ENCODE measurements at regions not wholly inside any gene's neighbourhood (a gene's known extent, or its start where the extent isn't known, plus 50 kb on each side); places are given as distances from the start of the nearest gene placed in this dataset.

DNA sequence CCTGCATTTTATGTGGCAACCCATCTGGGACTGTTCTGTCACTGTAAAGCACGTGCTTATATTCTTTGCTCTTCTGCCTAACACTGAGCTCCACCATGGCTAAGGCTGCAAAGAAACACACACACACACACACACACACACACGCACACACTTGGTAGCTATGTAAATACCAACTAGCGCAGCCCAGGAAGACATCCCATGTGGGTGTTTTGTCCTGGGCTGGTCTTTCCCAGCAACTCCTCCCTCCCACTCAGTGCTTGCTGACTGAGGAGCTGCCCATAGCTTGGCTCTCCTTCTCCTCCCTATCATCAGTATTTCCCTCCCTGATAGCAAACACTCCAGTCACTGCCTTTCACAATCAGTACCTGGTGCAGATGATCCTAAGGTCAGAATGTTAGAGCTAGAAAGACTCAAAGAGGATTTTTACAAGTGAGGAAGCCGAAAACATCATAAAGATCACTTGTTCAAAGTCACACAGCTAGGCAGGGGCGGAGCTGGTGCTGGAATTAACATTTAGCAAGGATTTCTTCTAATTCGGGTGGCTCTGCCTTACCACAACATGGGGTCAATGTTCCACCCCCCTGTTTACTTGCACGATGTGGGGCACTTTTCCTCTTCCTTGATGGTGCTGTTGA is 377.1 kb upstream of the TBL1XR1 start:
- H3K4me3 ChIP-seq (replicated peaks in 1 of 3; ENCODE audit: insufficient read depth in 1 of 3, low read depth in 1 of 3, low read length in 3 of 3): no peak overlapping the region
- no peaks in the 10 kb centered on the region for H3K36me3 ChIP-seq (ENCODE audit: control insufficient read depth in 2 of 2, extremely low read depth in 1 of 2, insufficient read depth in 2 of 2, low read length in 2 of 2)
- no peaks in the 10 kb centered on the region for H3K27me3 ChIP-seq (ENCODE audit: control insufficient read depth in 2 of 2, insufficient read depth in 2 of 2, low read length in 2 of 2)
- H3K9me1 ChIP-seq (replicated peaks; ENCODE audit: control insufficient read depth, extremely low read depth, insufficient read depth, low read length): no peaks in the 10 kb centered on the region
- intact Hi-C loops (cut with micrococcal nuclease): no loop called here
- H3K9me3 ChIP-seq (replicated peaks; ENCODE audit: control insufficient read depth, insufficient read depth, low read length): no peaks in the 10 kb centered on the region
- FAIRE-seq (no peak), DNase-seq (ENCODE audit: low read depth, low spot score) (no peak)
- H3K9ac ChIP-seq (replicated peaks; ENCODE audit: extremely low read depth, insufficient read depth, low read length): no peak overlapping the region
- CTCF ChIA-PET: no interaction called here
- H3K79me2 ChIP-seq (ENCODE audit: control insufficient read depth, insufficient read depth, low read length): no peaks in the 10 kb centered on the region
- dilution Hi-C loops (cut with MboI; ENCODE audit: extremely low pct_ligation_motif_present, low sequenced_read_pairs): no loop called here
- H3K27ac ChIP-seq (ENCODE audit: insufficient read depth, low read depth, low read length): no peak overlapping the region
- H3K4me1 ChIP-seq (ENCODE audit: control insufficient read depth, extremely low read depth, insufficient read depth, low read length): no peaks in the 10 kb centered on the region
- no peaks in the 10 kb centered on the region for H4K20me1 ChIP-seq (replicated peaks; ENCODE audit: control insufficient read depth, extremely low read depth, insufficient read depth, low read length)
- no TSS peak for BruUV-seq (replicated peaks)
- TF ChIP-seq MYC (IDR thresholded peaks at IDR 0.05; ENCODE audit: low read depth, low read length): no peak
- TF ChIP-seq JUN (IDR thresholded peaks at IDR 0.05; ENCODE audit: borderline replicate concordance, insufficient read depth, insufficient read length, low read depth): no peak
- TF ChIP-seq, protein P1, sequence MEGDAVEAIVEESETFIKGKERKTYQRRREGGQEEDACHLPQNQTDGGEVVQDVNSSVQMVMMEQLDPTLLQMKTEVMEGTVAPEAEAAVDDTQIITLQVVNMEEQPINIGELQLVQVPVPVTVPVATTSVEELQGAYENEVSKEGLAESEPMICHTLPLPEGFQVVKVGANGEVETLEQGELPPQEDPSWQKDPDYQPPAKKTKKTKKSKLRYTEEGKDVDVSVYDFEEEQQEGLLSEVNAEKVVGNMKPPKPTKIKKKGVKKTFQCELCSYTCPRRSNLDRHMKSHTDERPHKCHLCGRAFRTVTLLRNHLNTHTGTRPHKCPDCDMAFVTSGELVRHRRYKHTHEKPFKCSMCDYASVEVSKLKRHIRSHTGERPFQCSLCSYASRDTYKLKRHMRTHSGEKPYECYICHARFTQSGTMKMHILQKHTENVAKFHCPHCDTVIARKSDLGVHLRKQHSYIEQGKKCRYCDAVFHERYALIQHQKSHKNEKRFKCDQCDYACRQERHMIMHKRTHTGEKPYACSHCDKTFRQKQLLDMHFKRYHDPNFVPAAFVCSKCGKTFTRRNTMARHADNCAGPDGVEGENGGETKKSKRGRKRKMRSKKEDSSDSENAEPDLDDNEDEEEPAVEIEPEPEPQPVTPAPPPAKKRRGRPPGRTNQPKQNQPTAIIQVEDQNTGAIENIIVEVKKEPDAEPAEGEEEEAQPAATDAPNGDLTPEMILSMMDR (IDR thresholded peaks at IDR 0.05; ENCODE audit: extremely low read depth in 1 of 2, insufficient read depth in 1 of 2, low read depth in 1 of 2, low read length in 2 of 2): no peak
- TF ChIP-seq EZH2 (IDR thresholded peaks at IDR 0.05; ENCODE audit: borderline replicate concordance, low read depth, low read length, severe bottlenecking): no peak
- no peak for TF ChIP-seq GATA2 (IDR thresholded peaks at IDR 0.05; ENCODE audit: insufficient read depth, insufficient read length, low read depth, low read length)
- TF ChIP-seq FOS (IDR thresholded peaks at IDR 0.05; ENCODE audit: borderline replicate concordance, insufficient read depth, low read length): no peak
- TF ChIP-seq, protein P2, sequence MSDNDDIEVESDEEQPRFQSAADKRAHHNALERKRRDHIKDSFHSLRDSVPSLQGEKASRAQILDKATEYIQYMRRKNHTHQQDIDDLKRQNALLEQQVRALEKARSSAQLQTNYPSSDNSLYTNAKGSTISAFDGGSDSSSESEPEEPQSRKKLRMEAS (IDR thresholded peaks at IDR 0.05; ENCODE audit: insufficient read depth, insufficient read length): no peak
- TF ChIP-seq POLR2A (IDR thresholded peaks at IDR 0.05; ENCODE audit: low read depth, low read length): no peak
- no peak for TF ChIP-seq POLR2AphosphoS5 (IDR thresholded peaks at IDR 0.05; ENCODE audit: insufficient read depth, low read depth, low read length)
- no peak overlapping the region for H2AFZ ChIP-seq (ENCODE audit: low read depth, low read length)
- no peak overlapping the region for H3K4me2 ChIP-seq (ENCODE audit: insufficient read depth, low read length)
- POLR2A ChIA-PET: interaction anchor here (0.6 kb wide), 1 partner anchor 557 kb away, joined by 4 read pairs; no protein-coding TSS in a partner anchor
